Pancreas (tissue), 10 donors: ENCODE measurements at regions not wholly inside any gene's neighbourhood (a gene's known extent, or its start where the extent isn't known, plus 50 kb on each side); places are given as distances from the start of the nearest gene placed in this dataset.

Experiments used
- ATAC-seq, 4 donors: fragments of 200-7000 bp; cut with Tn5 transposase; one replicate each; pipeline versions ENCODE4 v1.8.0 to v1.9.1; 2020; ENCODE audit warnings: mild to moderate bottlenecking in 4 of 4, moderate library complexity in 4 of 4
- DNase-seq, 6 donors: peaks; one replicate each; pipeline ENCODE4 v3.0.0-alpha.2; 2020
- FAIRE-seq: peaks from 2 replicates; lab custom pipeline; 2012; peaks lifted over from hg19 to GRCh38; lab: Jason Lieb, UNC
- H3K27ac ChIP-seq, 4 donors: fragments of 200-600 bp; sonication (generic); 1 replicate in 3 of 4; 2 replicates in 1 of 4; pipeline versions ENCODE4 v1.5.0 to v1.8.0; 2020
- H3K27me3 ChIP-seq, 4 donors: fragments of 200-600 bp; one replicate each; pipeline ENCODE4 v1.8.0; 2021
- H3K36me3 ChIP-seq, 3 donors: fragments of 200-600 bp; sonication (generic) in 1 of 3; one replicate each; pipeline versions ENCODE4 v1.5.0 to v1.8.0; 2020 to 2021
- H3K4me1 ChIP-seq, 3 donors: fragments of 200-600 bp; one replicate each; pipeline ENCODE4 v1.8.0; 2021
- H3K4me3 ChIP-seq, 4 donors: fragments of 200-600 bp; sonication (generic) in 2 of 4; one replicate each; pipeline versions ENCODE4 v1.5.0 to v1.8.0; 2020 to 2021
- H3K9me3 ChIP-seq, 4 donors: fragments of 200-600 bp; one replicate each; pipeline ENCODE4 v1.8.0; 2021
- CTCF ChIP-seq, 4 donors: fragments of 200-600 bp; sonication (generic) in 3 of 4; IDR thresholded peaks; one replicate each; pipeline versions ENCODE4 v1.5.0 to v1.8.0; 2021; ENCODE audit warnings: antibody characterized with exemption in 4 of 4
- WGBS, 2 donors: extraction: QIAGEN DNeasy Blood & Tissue Kit; methylation state at CpG; one replicate each; pipeline ENCODE4 v1.1.7; 2013; 5-methylcytosine and 5-hydroxymethylcytosine counted together
- intact Hi-C, 3 donors: fragments of 100-400 bp; cut with DNase I; formaldehyde crosslinking; loops; one replicate each; pipeline versions ENCODE4 v1.11.1 to v1.14.2; 2022
- donor health status: healthy with polysubstance abuse.
- donor health status: DM: no; HTN: no; CAD: no; lungs with moderate emphysema.
- donor health status: DM: no; HTN: no; CAD: no.
- donor health status: control.
- donor health status: control.
- donor health status: Bipolar disorder and iron deficiency.
- donor health status: DM: yes; HTN: yes; CAD: no.
- donor health status: DM: no; HTN: no; CAD: no.
- donor health status: DM: no; HTN: no; CAD: no.
- donor health status: DM: yes; HTN: yes; CAD: no.

GRCh38 chr10:129236274-129236691 is 230.8 kb upstream of the MGMT start:
- no peak overlapping the region for H3K4me3 ChIP-seq
- no peak for TF ChIP-seq CTCF (IDR thresholded peaks at IDR 0.05)
- peaks cover 0 to 8% (median 4%) of the 10 kb centered on the region in 4 donors for H3K27me3 ChIP-seq
- H3K4me1 ChIP-seq = no peaks in the 10 kb centered on the region
- intact Hi-C loops = no loop called here
- FAIRE-seq (no peak), ATAC-seq (no peak), DNase-seq (no peak)
- H3K9me3 ChIP-seq = no peaks in the 10 kb centered on the region
- no peak overlapping the region for H3K27ac ChIP-seq
- WGBS, 2 donors = 77 to 82% methylated on average over 17 of the region's 17 CpGs
- H3K36me3 ChIP-seq = no peaks in the 10 kb centered on the region

GRCh38 chr10:129241461-129241860 is 225.6 kb upstream of the MGMT start:
- no peak for DNase-seq
- Histone ChIP-seq H3K27me3 (peaks cover 0 to 7% (median 3%) of the 10 kb centered on the region in 4 donors), H3K9me3 (no peaks in the 10 kb centered on the region), H3K36me3 (no peaks in the 10 kb centered on the region), H3K27ac (no peak overlapping the region), H3K4me3 (no peak overlapping the region), H3K4me1 (no peaks in the 10 kb centered on the region)
- intact Hi-C loops = no loop called here
- no peak for ATAC-seq
- WGBS, 2 donors = 78 to 82% methylated on average over 14 of the region's 14 CpGs
- TF ChIP-seq CTCF (IDR thresholded peaks at IDR 0.05) = no peak
- FAIRE-seq = no peak

GRCh38 chr10:129244298-129244697 is 222.7 kb upstream of the MGMT start:
- no peak for TF ChIP-seq CTCF (IDR thresholded peaks at IDR 0.05)
- H3K9me3 ChIP-seq = no peaks in the 10 kb centered on the region
- intact Hi-C loops = no loop called here
- FAIRE-seq = no peak
- no peak for ATAC-seq
- H3K27ac ChIP-seq = no peak overlapping the region
- no peaks in the 10 kb centered on the region for H3K27me3 ChIP-seq
- no peak overlapping the region for H3K4me3 ChIP-seq
- 72 to 83% methylated on average over 9 of the region's 9 CpGs for WGBS, 2 donors
- no peaks in the 10 kb centered on the region for H3K36me3 ChIP-seq
- DNase-seq = no peak
- H3K4me1 ChIP-seq = no peaks in the 10 kb centered on the region

- H3K4me3 ChIP-seq = no peak overlapping the region
- H3K27me3 ChIP-seq = no peaks in the 10 kb centered on the region
- FAIRE-seq (no peak), DNase-seq (no peak), ATAC-seq (no peak)
- no peaks in the 10 kb centered on the region for H3K4me1 ChIP-seq
- TF ChIP-seq CTCF (IDR thresholded peaks at IDR 0.05) = no peak
- H3K36me3 ChIP-seq = no peaks in the 10 kb centered on the region
- WGBS, 2 donors = 68 to 76% methylated on average over 9 of the region's 9 CpGs
- H3K27ac ChIP-seq = no peak overlapping the region
- no peaks in the 10 kb centered on the region for H3K9me3 ChIP-seq
- intact Hi-C loops = no loop called here
Observed at GRCh38 chr10:129244757-129245156, 222.3 kb upstream of the MGMT start.

- WGBS, 2 donors = 73 to 88% methylated on average over 12 of the region's 12 CpGs
- FAIRE-seq (no peak), DNase-seq (no peak), ATAC-seq (no peak)
- Histone ChIP-seq H3K9me3 (no peaks in the 10 kb centered on the region), H3K4me3 (no peak overlapping the region), H3K4me1 (no peaks in the 10 kb centered on the region), H3K27ac (no peak overlapping the region), H3K36me3 (no peaks in the 10 kb centered on the region), H3K27me3 (peaks cover 0 to 7% (median 0%) of the 10 kb centered on the region in 4 donors)
- intact Hi-C loops = no loop called here
- no peak for TF ChIP-seq CTCF (IDR thresholded peaks at IDR 0.05)
Observed at GRCh38 chr10:129253161-129253864, 213.7 kb upstream of the MGMT start.
